ENCODE measurements at regions not wholly inside any gene's neighbourhood (a gene's known extent, or its start where the extent isn't known, plus 50 kb on each side); places are given as distances from the start of the nearest gene placed in this dataset.

DNA sequence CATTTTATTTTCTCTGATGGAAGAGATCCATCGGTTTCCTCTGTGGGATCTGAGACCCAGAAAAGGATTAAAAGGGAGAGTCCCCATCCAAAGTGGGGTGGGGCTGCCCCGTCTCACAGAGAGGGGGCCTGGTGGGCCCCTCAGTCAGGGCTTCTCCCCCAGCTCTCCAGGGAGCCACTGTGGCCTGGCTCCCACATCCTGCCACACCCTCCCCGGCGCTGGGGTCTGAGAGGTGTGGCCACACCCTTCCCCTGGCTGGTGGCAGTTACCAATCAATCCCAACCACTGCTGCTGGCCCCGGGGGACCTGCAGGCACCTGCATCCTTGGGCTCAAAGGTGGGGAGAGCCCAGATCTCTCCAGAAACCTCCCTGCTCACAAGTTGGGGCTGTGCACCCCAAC lies 161.8 kb upstream of the IQSEC1 start:
- no peak for DNase-seq (ENCODE audit: low read depth in 1 of 2, low spot score in 1 of 2)
- TF ChIP-seq, protein P1, sequence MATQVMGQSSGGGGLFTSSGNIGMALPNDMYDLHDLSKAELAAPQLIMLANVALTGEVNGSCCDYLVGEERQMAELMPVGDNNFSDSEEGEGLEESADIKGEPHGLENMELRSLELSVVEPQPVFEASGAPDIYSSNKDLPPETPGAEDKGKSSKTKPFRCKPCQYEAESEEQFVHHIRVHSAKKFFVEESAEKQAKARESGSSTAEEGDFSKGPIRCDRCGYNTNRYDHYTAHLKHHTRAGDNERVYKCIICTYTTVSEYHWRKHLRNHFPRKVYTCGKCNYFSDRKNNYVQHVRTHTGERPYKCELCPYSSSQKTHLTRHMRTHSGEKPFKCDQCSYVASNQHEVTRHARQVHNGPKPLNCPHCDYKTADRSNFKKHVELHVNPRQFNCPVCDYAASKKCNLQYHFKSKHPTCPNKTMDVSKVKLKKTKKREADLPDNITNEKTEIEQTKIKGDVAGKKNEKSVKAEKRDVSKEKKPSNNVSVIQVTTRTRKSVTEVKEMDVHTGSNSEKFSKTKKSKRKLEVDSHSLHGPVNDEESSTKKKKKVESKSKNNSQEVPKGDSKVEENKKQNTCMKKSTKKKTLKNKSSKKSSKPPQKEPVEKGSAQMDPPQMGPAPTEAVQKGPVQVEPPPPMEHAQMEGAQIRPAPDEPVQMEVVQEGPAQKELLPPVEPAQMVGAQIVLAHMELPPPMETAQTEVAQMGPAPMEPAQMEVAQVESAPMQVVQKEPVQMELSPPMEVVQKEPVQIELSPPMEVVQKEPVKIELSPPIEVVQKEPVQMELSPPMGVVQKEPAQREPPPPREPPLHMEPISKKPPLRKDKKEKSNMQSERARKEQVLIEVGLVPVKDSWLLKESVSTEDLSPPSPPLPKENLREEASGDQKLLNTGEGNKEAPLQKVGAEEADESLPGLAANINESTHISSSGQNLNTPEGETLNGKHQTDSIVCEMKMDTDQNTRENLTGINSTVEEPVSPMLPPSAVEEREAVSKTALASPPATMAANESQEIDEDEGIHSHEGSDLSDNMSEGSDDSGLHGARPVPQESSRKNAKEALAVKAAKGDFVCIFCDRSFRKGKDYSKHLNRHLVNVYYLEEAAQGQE (IDR thresholded peaks at IDR 0.05; ENCODE audit: insufficient replicate concordance, low read depth), result no peak
- TF ChIP-seq, protein P2, sequence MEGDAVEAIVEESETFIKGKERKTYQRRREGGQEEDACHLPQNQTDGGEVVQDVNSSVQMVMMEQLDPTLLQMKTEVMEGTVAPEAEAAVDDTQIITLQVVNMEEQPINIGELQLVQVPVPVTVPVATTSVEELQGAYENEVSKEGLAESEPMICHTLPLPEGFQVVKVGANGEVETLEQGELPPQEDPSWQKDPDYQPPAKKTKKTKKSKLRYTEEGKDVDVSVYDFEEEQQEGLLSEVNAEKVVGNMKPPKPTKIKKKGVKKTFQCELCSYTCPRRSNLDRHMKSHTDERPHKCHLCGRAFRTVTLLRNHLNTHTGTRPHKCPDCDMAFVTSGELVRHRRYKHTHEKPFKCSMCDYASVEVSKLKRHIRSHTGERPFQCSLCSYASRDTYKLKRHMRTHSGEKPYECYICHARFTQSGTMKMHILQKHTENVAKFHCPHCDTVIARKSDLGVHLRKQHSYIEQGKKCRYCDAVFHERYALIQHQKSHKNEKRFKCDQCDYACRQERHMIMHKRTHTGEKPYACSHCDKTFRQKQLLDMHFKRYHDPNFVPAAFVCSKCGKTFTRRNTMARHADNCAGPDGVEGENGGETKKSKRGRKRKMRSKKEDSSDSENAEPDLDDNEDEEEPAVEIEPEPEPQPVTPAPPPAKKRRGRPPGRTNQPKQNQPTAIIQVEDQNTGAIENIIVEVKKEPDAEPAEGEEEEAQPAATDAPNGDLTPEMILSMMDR (IDR thresholded peaks at IDR 0.05; ENCODE audit: insufficient read depth, low read length), result no peak
- TF ChIP-seq GABPA (IDR thresholded peaks at IDR 0.05; ENCODE audit: low read depth) (no peak), POLR2AphosphoS5 (IDR thresholded peaks at IDR 0.05; ENCODE audit: low read depth) (no peak), SPI1 (IDR thresholded peaks at IDR 0.05; ENCODE audit: borderline replicate concordance, low read depth) (no peak)
- Histone ChIP-seq H3K4me3 (replicated peaks; ENCODE audit: insufficient read depth, low read length) (no peak overlapping the region), H3K27ac (replicated peaks) (no peak overlapping the region), H3K27me3 (ENCODE audit: insufficient read depth, poor library complexity, severe bottlenecking) (peaks cover 6% of the 10 kb centered on the region)

DNA sequence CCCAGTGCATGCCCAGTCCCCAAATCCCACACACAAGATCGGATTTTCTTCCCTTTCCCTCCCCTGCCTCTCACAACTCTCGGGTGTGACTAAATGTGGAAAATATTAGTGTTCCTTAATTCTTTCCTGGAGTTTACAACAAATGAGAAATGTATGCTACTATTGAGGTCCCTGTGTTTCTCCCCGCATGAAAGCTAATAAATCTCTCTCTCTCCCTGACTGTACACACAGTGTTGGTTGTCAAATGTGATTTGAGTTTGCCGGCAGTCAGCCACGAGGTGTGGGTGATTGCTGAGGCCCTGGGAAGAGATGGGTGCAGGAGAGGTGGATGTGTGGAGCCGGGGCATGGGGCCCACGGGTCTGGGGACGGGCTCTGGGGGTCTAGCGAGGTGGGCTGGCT lies 161.4 kb upstream of the IQSEC1 start:
- Histone ChIP-seq H3K27me3 (ENCODE audit: insufficient read depth, poor library complexity, severe bottlenecking) (peaks cover 6% of the 10 kb centered on the region), H3K4me3 (replicated peaks; ENCODE audit: insufficient read depth, low read length) (no peak overlapping the region), H3K27ac (replicated peaks) (no peak overlapping the region)
- no peak for DNase-seq (ENCODE audit: low read depth in 1 of 2, low spot score in 1 of 2)
- no peak for TF ChIP-seq SPI1 (IDR thresholded peaks at IDR 0.05; ENCODE audit: borderline replicate concordance, low read depth)
- no peak for TF ChIP-seq POLR2AphosphoS5 (IDR thresholded peaks at IDR 0.05; ENCODE audit: low read depth)
- TF ChIP-seq, protein P2 (IDR thresholded peaks at IDR 0.05; ENCODE audit: insufficient read depth, low read length), result no peak
- TF ChIP-seq, protein P1 (IDR thresholded peaks at IDR 0.05; ENCODE audit: insufficient replicate concordance, low read depth), result no peak
- no peak for TF ChIP-seq GABPA (IDR thresholded peaks at IDR 0.05; ENCODE audit: low read depth)

DNA sequence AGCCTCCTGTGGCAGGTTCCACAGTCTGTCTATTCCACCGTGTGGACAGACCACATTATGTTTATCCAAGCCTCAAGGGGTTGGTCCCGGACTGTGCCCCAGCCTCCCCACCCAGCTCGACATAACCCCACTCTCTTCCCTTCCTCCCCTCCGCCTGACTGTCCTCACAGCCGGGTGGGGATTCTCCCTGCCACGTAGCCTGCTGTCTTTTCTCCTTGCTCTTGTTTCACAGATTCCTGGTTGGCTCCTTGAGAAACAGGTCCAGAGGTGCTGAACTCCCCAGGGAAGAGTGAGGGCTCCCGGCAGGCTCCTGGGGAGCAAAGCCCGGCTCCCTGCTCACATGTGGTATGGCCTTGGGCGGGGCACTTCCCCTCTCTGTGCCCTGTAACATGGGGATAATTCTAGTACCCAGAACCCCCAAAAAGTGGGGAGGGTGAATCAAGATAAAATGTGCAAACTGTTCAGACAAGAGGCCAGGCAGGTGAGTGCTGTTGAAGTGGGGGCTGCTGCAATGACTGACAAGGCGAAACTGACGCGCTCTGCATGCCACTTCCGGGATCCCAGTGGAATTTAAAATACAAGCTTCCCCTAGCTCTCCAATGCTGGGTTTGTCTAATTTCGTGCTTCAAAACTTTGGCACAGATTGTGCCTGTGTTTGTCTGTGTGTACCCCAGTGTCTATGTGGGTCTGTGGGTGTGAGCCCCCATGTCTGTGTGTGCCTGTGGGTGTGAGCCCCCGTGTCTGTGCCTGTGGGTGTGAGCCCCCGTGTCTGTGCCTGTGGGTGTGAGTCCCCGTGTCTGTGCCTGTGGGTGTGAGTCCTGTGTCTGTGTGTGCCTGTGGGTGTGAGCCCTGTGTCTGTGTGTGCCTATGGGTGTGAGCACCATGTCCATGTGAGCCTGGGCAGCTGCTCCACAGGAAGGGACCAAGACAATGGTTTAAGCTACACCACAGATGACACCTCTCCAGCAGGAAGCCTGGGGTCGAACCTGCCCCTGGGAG lies 160.6 kb upstream of the IQSEC1 start:
- Histone ChIP-seq H3K27me3 (ENCODE audit: insufficient read depth, poor library complexity, severe bottlenecking) (peaks cover 6% of the 10 kb centered on the region), H3K27ac (replicated peaks) (no peak overlapping the region), H3K4me3 (replicated peaks; ENCODE audit: insufficient read depth, low read length) (no peak overlapping the region)
- TF ChIP-seq, protein P1 (IDR thresholded peaks at IDR 0.05; ENCODE audit: insufficient replicate concordance, low read depth), result no peak
- no peak for TF ChIP-seq GABPA (IDR thresholded peaks at IDR 0.05; ENCODE audit: low read depth)
- no peak for DNase-seq (ENCODE audit: low read depth in 1 of 2, low spot score in 1 of 2)

All from HL-60 (cell line).